CD8-positive, alpha-beta memory T cell (primary cell): ENCODE measurements at regions not wholly inside any gene's neighbourhood (a gene's known extent, or its start where the extent isn't known, plus 50 kb on each side); places are given as distances from the start of the nearest gene placed in this dataset.

Experiments used
- CTCF ChIA-PET: fragments of 350-600 bp; sonication (Branson Sonifier 250); formaldehyde crosslinking; loops from one replicate; lab custom pipeline; 2021; ENCODE audit warnings: antibody characterized with exemption; lab: Charles Lee
- POLR2A ChIA-PET: fragments of 350-600 bp; sonication (Branson Sonifier 250); formaldehyde crosslinking; loops from one replicate; lab custom pipeline; 2021; ENCODE audit warnings: antibody characterized with exemption; lab: Charles Lee
- DNase-seq, 5 donors: peaks; one replicate each; pipeline versions ENCODE4 v3.0.0 to v3.0.0-alpha.2; 2020 to 2022; ENCODE audit warnings: mixed read lengths in 1 of 5
- H3K27ac ChIP-seq: one replicate; pipeline ENCODE4 v1.7.0; 2013; ENCODE audit warnings: low read depth, mild to moderate bottlenecking, low read length, moderate library complexity
- H3K27me3 ChIP-seq: 2 replicates; pipeline ENCODE4 v1.7.0; 2013; ENCODE audit warnings: low read length, mild to moderate bottlenecking; ENCODE audit not compliant: insufficient read depth, poor library complexity, severe bottlenecking
- H3K36me3 ChIP-seq: 2 replicates; pipeline ENCODE4 v1.7.0; 2013; ENCODE audit warnings: mild to moderate bottlenecking, low read length, moderate library complexity; ENCODE audit not compliant: insufficient read depth
- H3K4me1 ChIP-seq: 2 replicates; pipeline ENCODE4 v1.7.0; 2013; ENCODE audit warnings: mild to moderate bottlenecking, low read length, moderate library complexity; ENCODE audit not compliant: insufficient read depth
- H3K4me3 ChIP-seq: 2 replicates; pipeline ENCODE4 v1.7.0; 2013; ENCODE audit warnings: mild to moderate bottlenecking, low read length
- H3K9me3 ChIP-seq: 2 replicates; pipeline ENCODE4 v1.7.0; 2013; ENCODE audit warnings: mild to moderate bottlenecking, low read length
- H3K27ac Mint-ChIP-seq, 8 donors: one replicate each; pipeline ENCODE4 v1.8.0; 2020 to 2021; ENCODE audit warnings: mixed read lengths in 8 of 8, mild to moderate bottlenecking in 6 of 8, inconsistent platforms in 3 of 8, moderate library complexity in 3 of 8
- H3K27me3 Mint-ChIP-seq, 2 donors: one replicate each; pipeline ENCODE4 v1.8.0; 2020 to 2021; ENCODE audit warnings: mixed read lengths in 2 of 2, mild to moderate bottlenecking in 1 of 2, moderate library complexity in 1 of 2
- H3K36me3 Mint-ChIP-seq, 3 donors: one replicate each; pipeline ENCODE4 v1.8.0; 2020 to 2021; ENCODE audit warnings: mixed read lengths in 3 of 3, inconsistent platforms in 1 of 3, mild to moderate bottlenecking in 1 of 3
- H3K4me1 Mint-ChIP-seq, 3 donors: one replicate each; pipeline ENCODE4 v1.8.0; 2020 to 2021; ENCODE audit warnings: mixed read lengths in 3 of 3, inconsistent platforms in 1 of 3, mild to moderate bottlenecking in 1 of 3
- H3K4me3 Mint-ChIP-seq, 7 donors: one replicate each; pipeline ENCODE4 v1.8.0; 2020 to 2021; ENCODE audit warnings: mixed read lengths in 7 of 7, mild to moderate bottlenecking in 6 of 7, moderate library complexity in 4 of 7, inconsistent platforms in 2 of 7
- H3K9me3 Mint-ChIP-seq, 5 donors: one replicate each; pipeline ENCODE4 v1.8.0; 2020 to 2022; ENCODE audit warnings: mixed read lengths in 5 of 5, mild to moderate bottlenecking in 3 of 5, moderate library complexity in 2 of 5, inconsistent platforms in 1 of 5

DNA sequence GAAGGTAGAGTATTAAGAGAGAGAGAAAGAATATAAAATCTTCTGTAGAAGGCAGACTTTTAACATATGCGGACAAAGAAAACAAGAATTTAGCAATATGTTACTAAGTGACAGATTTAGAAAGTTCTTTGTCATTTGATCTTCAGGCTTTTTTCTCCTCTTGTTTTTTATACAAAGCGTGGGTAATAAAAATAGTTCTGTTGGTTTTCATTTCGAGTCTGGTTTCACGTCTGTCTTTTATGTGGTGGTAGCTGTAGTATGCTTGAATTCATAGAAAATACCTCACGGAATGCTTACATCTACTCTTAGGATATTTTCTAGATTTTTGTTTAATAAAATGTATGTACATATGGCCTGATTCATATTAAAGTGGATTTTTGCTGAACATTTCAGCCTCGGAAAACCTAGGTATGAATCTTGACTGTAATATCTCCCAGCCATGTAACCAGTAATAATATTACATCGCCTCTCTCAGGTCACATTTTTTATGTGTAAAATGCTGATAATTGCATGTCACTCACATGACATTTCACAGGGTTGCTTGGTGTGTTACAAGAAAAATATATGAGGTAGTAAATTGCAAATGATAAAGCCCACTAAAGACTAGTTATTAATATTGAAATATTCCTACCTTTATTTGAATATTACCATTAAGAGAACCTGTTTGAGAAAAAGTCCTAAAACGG, 72.5 kb upstream of the TAF11L2 start:
- Mint-ChIP-seq H3K4me3 (no peak overlapping the region), H3K27ac (no peak overlapping the region), H3K9me3 (peaks cover 4 to 8% (median 5%) of the 10 kb centered on the region in 5 donors), H3K36me3 (no peaks in the 10 kb centered on the region), H3K4me1 (no peaks in the 10 kb centered on the region), H3K27me3 (no peaks in the 10 kb centered on the region)
- ChIA-PET CTCF (no interaction called here), POLR2A (no interaction called here)
- Histone ChIP-seq H3K36me3 (no peaks in the 10 kb centered on the region), H3K9me3 (no peaks in the 10 kb centered on the region), H3K4me3 (no peak overlapping the region), H3K27ac (no peak overlapping the region), H3K27me3 (no peaks in the 10 kb centered on the region), H3K4me1 (no peaks in the 10 kb centered on the region)
- no peak for DNase-seq

DNA sequence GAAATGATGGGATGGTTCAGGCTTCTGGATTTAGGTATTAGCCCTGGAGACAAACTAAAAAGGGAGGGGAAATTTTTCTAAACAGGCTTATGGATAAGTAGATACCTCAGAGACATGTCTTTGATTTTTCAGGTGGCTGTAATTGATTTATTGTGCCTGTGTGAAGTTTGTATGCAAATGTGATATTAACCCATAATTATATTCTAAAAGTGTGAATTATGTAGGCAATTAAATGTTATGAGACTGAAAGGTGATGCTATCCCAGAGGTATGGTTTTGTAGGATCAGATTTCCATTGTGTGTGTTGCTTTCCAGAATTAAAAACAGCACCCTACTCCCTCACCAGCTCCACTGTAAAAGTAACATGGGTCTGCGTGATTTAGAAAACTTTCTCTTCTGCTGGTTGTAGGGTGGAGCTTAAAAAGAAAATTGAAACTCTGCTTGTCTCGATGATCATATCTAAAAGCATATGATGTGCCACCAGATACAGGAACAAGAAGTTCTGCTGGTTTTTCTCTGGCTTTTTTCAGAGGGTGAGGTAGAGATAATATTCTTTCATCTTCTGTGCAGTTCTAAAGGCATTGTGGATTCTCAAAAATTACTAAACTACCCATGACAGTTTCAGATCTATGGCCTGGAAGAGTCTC, 71.8 kb upstream of the TAF11L2 start:
- Histone ChIP-seq H3K27me3 (no peaks in the 10 kb centered on the region), H3K36me3 (no peaks in the 10 kb centered on the region), H3K9me3 (no peaks in the 10 kb centered on the region), H3K27ac (no peak overlapping the region), H3K4me1 (no peaks in the 10 kb centered on the region), H3K4me3 (no peak overlapping the region)
- POLR2A ChIA-PET = no interaction called here
- Mint-ChIP-seq H3K27ac (no peak overlapping the region), H3K36me3 (no peaks in the 10 kb centered on the region), H3K27me3 (no peaks in the 10 kb centered on the region), H3K4me1 (no peaks in the 10 kb centered on the region), H3K9me3 (peaks cover 3 to 8% (median 5%) of the 10 kb centered on the region in 5 donors), H3K4me3 (no peak overlapping the region)
- CTCF ChIA-PET = no interaction called here
- no peak for DNase-seq

GRCh38 chr5:17428176-17428800, 69.7 kb upstream of the TAF11L2 start:
- Histone ChIP-seq H3K27me3 (no peaks in the 10 kb centered on the region), H3K27ac (no peak overlapping the region), H3K4me3 (no peak overlapping the region), H3K36me3 (no peaks in the 10 kb centered on the region), H3K9me3 (no peaks in the 10 kb centered on the region), H3K4me1 (no peaks in the 10 kb centered on the region)
- peaks cover 0 to 8% (median 5%) of the 10 kb centered on the region in 5 donors for H3K9me3 Mint-ChIP-seq
- ChIA-PET CTCF (no interaction called here), POLR2A (no interaction called here)
- no peaks in the 10 kb centered on the region for H3K4me1 Mint-ChIP-seq
- no peak for DNase-seq
- no peak overlapping the region for H3K27ac Mint-ChIP-seq
- no peaks in the 10 kb centered on the region for H3K36me3 Mint-ChIP-seq
- no peak overlapping the region for H3K4me3 Mint-ChIP-seq
- H3K27me3 Mint-ChIP-seq = no peaks in the 10 kb centered on the region

DNA sequence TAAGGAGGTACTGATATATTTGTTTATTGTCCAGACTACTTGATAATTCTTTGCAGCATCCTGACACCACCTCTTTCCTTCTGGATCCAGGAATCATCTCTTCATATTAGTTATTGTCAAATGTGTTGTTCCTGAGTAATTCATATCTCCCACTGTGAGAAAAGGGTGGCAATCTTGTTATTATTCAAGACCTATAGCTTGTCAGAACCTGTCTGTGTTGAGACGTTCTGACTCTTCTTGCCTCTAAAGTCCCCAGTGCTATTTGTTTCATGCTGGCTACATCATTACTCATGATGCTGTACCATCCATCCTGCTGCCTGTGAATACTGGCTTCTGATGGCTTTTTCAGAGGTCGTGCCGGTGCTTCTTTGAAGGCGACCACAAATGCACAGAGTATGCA, 68.7 kb upstream of the TAF11L2 start:
- Histone ChIP-seq H3K4me3 (no peak overlapping the region), H3K36me3 (no peaks in the 10 kb centered on the region), H3K4me1 (no peaks in the 10 kb centered on the region), H3K9me3 (no peaks in the 10 kb centered on the region), H3K27me3 (no peaks in the 10 kb centered on the region), H3K27ac (no peak overlapping the region)
- Mint-ChIP-seq H3K27ac (no peak overlapping the region), H3K27me3 (no peaks in the 10 kb centered on the region), H3K4me1 (no peaks in the 10 kb centered on the region), H3K36me3 (no peaks in the 10 kb centered on the region), H3K4me3 (no peak overlapping the region), H3K9me3 (peaks cover 0 to 5% (median 2%) of the 10 kb centered on the region in 5 donors)
- ChIA-PET POLR2A (no interaction called here), CTCF (no interaction called here)
- DNase-seq = no peak

DNA sequence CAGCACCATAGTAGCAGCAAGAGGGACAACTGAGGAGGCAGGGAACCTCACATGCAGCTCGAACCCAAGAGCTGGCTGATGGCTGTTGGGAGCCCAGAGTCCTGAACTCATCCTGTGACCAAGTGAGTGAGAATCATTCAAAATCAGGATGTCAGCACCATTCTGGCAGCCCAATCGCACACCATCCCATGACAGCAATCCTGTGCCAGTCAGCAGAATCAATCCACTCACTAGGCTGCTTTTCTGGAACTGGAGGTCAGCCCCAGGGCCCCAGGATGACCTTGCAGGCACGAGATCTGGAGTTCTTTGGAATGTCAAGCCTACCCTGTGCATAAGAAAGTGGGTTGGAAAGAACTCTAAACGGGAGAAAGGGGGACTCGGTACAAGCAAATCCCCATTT, 67.8 kb upstream of the TAF11L2 start:
- H3K36me3 Mint-ChIP-seq = no peaks in the 10 kb centered on the region

GRCh38 chr5:17431272-17432050, 66.6 kb upstream of the TAF11L2 start:
- Histone ChIP-seq H3K9me3 (no peaks in the 10 kb centered on the region), H3K4me3 (no peak overlapping the region), H3K27me3 (no peaks in the 10 kb centered on the region), H3K36me3 (no peaks in the 10 kb centered on the region), H3K4me1 (no peaks in the 10 kb centered on the region), H3K27ac (no peak overlapping the region)
- H3K9me3 Mint-ChIP-seq = peaks cover 0 to 9% (median 5%) of the 10 kb centered on the region in 5 donors
- H3K27ac Mint-ChIP-seq = no peak overlapping the region
- no peaks in the 10 kb centered on the region for H3K27me3 Mint-ChIP-seq
- CTCF ChIA-PET = no interaction called here
- no peaks in the 10 kb centered on the region for H3K4me1 Mint-ChIP-seq
- H3K36me3 Mint-ChIP-seq = no peaks in the 10 kb centered on the region
- H3K4me3 Mint-ChIP-seq = no peak overlapping the region
- POLR2A ChIA-PET = no interaction called here
- no peak for DNase-seq

More for the DNA sequence above, 67.8 kb upstream of the TAF11L2 start:
- Histone ChIP-seq H3K4me1 (no peaks in the 10 kb centered on the region), H3K4me3 (no peak overlapping the region), H3K27me3 (no peaks in the 10 kb centered on the region), H3K36me3 (no peaks in the 10 kb centered on the region), H3K9me3 (no peaks in the 10 kb centered on the region), H3K27ac (no peak overlapping the region)
- Mint-ChIP-seq H3K4me3 (no peak overlapping the region), H3K4me1 (no peaks in the 10 kb centered on the region), H3K27me3 (no peaks in the 10 kb centered on the region), H3K9me3 (peaks cover 0 to 5% (median 2%) of the 10 kb centered on the region in 5 donors), H3K27ac (no peak overlapping the region)
- DNase-seq = no peak
- CTCF ChIA-PET = no interaction called here
- POLR2A ChIA-PET = no interaction called here

DNA sequence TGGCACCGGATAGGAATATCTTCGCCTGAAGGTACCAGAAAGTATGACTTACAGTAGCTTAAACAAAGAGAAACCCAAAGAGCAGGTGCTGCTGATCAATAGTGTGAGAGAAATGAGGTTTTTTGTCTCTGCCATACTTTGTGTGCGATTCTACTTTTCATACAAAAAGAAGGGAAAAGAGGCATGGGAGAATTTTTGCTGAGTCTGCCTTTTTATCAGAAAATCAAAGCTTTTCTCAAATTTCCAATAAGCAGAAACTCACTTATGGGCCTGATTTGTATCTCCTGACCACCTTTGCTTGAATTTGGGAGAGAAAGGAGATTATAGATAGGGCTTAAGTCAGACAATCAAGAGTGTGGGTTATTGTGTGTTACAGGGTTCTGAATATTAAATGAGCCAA, 65.5 kb upstream of the TAF11L2 start:
- H3K27ac Mint-ChIP-seq = no peak overlapping the region
- H3K4me1 Mint-ChIP-seq = no peaks in the 10 kb centered on the region

GRCh38 chr5:17433406-17433805, 64.6 kb upstream of the TAF11L2 start:
- no peak overlapping the region for H3K27ac ChIP-seq
- ChIA-PET POLR2A (no interaction called here), CTCF (no interaction called here)
- Mint-ChIP-seq H3K27me3 (no peaks in the 10 kb centered on the region), H3K36me3 (no peaks in the 10 kb centered on the region), H3K4me1 (no peaks in the 10 kb centered on the region), H3K9me3 (peaks cover 3 to 11% (median 7%) of the 10 kb centered on the region in 5 donors), H3K4me3 (no peak overlapping the region), H3K27ac (no peak overlapping the region)
- H3K4me1 ChIP-seq = no peaks in the 10 kb centered on the region
- H3K36me3 ChIP-seq = no peaks in the 10 kb centered on the region
- no peak for DNase-seq
- H3K9me3 ChIP-seq = no peaks in the 10 kb centered on the region
- no peak overlapping the region for H3K4me3 ChIP-seq
- H3K27me3 ChIP-seq = no peaks in the 10 kb centered on the region

More for the DNA sequence above, 65.5 kb upstream of the TAF11L2 start:
- no peaks in the 10 kb centered on the region for H3K36me3 ChIP-seq
- DNase-seq = no peak
- H3K4me3 ChIP-seq = no peak overlapping the region
- Mint-ChIP-seq H3K9me3 (peaks cover 3 to 8% (median 5%) of the 10 kb centered on the region in 5 donors), H3K36me3 (no peaks in the 10 kb centered on the region), H3K27me3 (no peaks in the 10 kb centered on the region), H3K4me3 (no peak overlapping the region)
- ChIA-PET POLR2A (no interaction called here), CTCF (no interaction called here)
- H3K27me3 ChIP-seq = no peaks in the 10 kb centered on the region
- H3K4me1 ChIP-seq = no peaks in the 10 kb centered on the region
- H3K27ac ChIP-seq = no peak overlapping the region
- no peaks in the 10 kb centered on the region for H3K9me3 ChIP-seq
